ENCODE measurements at regions not wholly inside any gene's neighbourhood (a gene's known extent, or its start where the extent isn't known, plus 50 kb on each side); places are given as distances from the start of the nearest gene placed in this dataset.
"Not testable (repeated sequence)": the region's sequence is repeated elsewhere in the genome, so short reads cannot be mapped to it uniquely, and the experiment has no call there.

GRCh38 chr6:100223952-100224351 lies 229.9 kb upstream of the MCHR2 start:
- DNase-seq: not testable (repeated sequence)

- DNase-seq: no peak
Observed at GRCh38 chr6:100220543-100220942, 226.5 kb upstream of the MCHR2 start.

- DNase-seq: no peak
Observed at GRCh38 chr6:100217225-100218012, 223.4 kb upstream of the MCHR2 start.

- no peak for DNase-seq
Observed at GRCh38 chr6:100216760-100217159, 222.7 kb upstream of the MCHR2 start.

- DNase-seq: no peak
Observed at GRCh38 chr6:100212131-100212530, 218.1 kb upstream of the MCHR2 start.

GRCh38 chr6:100210137-100211117 lies 216.4 kb upstream of the MCHR2 start:
- DNase-seq: no peak

GRCh38 chr6:100209323-100210136 lies 215.5 kb upstream of the MCHR2 start:
- no peak for DNase-seq

- no peak for DNase-seq
Observed at GRCh38 chr6:100203400-100203799, 209.4 kb upstream of the MCHR2 start.

GRCh38 chr6:100202417-100203194 lies 208.6 kb upstream of the MCHR2 start:
- no peak for DNase-seq

- DNase-seq: not testable (repeated sequence)
Observed at GRCh38 chr6:100196214-100196982, 202.4 kb upstream of the MCHR2 start.

GRCh38 chr6:100195244-100195643 lies 201.2 kb upstream of the MCHR2 start:
- DNase-seq: not testable (repeated sequence)

GRCh38 chr6:100194535-100194934 lies 200.5 kb upstream of the MCHR2 start:
- no peak for DNase-seq

GRCh38 chr6:100188754-100189153 lies 194.7 kb upstream of the MCHR2 start:
- no peak for DNase-seq

GRCh38 chr6:100186552-100186951 lies 192.5 kb upstream of the MCHR2 start:
- no peak for DNase-seq

GRCh38 chr6:100185615-100186014 lies 191.6 kb upstream of the MCHR2 start:
- DNase-seq: no peak

- no peak for DNase-seq
Observed at GRCh38 chr6:100184473-100184872, 190.4 kb upstream of the MCHR2 start.

- no peak for DNase-seq
Observed at GRCh38 chr6:100182313-100182712, 188.3 kb upstream of the MCHR2 start.

- DNase-seq: no peak
Observed at GRCh38 chr6:100181309-100181708, 187.3 kb upstream of the MCHR2 start.

- DNase-seq: no peak
Observed at GRCh38 chr6:100179576-100179975, 185.6 kb upstream of the MCHR2 start.

GRCh38 chr6:100177956-100178355 lies 183.9 kb upstream of the MCHR2 start:
- no peak for DNase-seq

Data from GDM1 (cell line).